ENCODE measurements at regions not wholly inside any gene's neighbourhood (a gene's known extent, or its start where the extent isn't known, plus 50 kb on each side); places are given as distances from the start of the nearest gene placed in this dataset.
"Not testable (repeated sequence)": the region's sequence is repeated elsewhere in the genome, so short reads cannot be mapped to it uniquely, and the experiment has no call there.

DNA sequence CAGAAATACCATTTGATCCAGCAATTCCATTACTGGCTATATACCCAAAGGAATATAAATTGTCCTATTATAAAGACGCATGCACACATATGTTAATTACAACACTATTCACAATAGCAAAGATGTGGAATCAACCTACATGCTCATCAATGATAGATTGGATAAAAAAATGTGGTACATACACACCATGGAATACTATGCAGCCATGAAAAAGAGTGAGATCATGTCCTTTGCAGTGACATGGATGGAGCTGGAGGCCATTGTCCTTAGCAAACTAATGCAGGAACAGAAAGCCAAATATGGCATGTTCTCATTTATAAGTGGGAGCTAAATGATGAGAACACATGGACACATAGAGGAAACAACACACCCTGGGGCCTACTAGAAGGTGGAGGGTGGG, 78.3 kb upstream of the EED start:
- not testable (repeated sequence) for DNase-seq

DNA sequence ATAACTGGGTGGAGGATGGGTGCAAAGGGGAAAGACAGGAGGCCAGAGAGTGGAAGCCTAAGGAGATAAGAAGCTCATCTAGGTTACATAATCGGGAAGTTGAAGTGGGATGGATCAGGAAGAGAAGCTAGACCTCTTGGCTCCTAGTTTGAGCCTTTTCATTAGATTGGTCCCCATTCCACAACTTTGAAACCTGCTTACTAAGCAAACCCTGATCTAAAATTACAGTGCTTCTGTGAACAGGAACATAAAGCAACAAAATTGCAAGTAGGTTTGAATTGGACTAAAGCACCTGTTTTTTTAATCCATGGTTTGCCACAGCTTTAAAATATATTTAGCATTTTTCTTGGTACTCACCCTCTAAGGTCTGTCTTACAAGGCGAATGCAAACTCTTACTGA, 80.4 kb upstream of the EED start:
- no peak for DNase-seq

DNA sequence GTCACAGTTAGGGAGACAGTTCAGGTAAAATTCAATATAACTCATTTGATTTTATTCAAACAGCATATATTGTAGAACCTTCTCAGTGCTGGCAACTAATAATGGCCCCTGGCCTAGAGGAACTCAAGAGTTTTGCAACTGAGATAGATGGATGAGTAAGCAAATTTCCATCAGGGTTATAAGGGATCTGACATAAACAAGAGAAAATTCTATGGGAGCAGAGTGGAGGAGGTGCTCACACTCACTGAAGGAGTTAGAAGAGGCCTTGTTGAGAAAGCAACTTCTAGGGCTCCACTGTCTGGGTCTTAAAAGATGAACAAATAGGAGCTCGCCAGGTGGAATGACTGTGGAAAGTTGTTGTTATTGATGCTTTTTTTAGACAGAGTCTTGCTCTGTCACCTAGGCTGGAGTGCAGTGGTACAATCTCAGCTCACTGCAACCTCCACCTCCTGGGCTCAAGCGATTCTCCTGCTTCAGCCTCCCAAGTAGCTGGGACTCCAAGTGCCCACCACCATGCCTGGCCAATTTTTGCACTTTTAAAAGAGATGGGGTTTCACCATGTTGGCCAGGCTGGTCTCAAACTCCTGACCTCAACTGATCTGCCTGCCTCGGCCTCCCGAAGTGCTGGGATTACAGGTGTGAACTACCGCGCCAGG, 81.2 kb upstream of the EED start:
- not testable (repeated sequence) for DNase-seq

DNA sequence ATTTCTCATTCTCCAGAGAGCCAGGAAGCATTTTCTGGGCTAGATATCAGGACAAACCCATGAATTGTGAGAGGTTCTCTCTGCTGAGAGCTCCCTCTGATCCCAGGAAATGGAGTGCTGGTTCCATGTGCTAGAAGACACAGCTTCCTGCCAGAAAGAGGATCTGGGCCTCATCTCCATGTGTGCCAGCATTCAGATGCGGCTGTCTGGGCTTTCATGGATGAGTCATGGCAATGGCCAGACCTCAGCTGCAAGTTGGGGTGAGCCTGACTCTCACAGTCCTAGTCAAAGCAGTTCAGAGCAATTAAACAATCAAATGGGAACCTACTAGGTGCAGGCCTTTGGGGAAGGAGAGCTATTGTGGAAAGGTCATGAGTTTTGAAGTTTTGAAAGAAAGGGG, 82.3 kb upstream of the EED start:
- DNase-seq, result no peak

DNA sequence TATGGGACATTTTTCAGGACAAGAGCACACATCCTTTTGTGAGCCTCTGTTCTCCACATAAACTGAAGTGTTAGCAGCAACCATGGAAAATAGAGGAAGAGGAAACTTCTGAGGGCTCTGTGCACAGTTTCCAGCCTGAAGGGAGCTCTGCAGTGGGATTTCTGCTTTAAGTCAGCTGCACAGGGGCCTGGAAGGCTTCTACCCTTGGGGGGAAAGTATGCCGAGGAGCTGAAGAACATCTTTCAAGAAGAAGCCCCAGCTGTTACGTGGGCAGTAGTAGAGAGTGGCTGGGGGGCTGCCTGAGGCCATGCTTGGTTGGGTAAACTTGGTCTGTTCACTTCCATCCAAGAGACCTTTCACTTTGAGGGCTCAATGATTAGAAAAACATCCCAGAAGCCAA, 82.7 kb upstream of the EED start:
- no peak for DNase-seq

DNA sequence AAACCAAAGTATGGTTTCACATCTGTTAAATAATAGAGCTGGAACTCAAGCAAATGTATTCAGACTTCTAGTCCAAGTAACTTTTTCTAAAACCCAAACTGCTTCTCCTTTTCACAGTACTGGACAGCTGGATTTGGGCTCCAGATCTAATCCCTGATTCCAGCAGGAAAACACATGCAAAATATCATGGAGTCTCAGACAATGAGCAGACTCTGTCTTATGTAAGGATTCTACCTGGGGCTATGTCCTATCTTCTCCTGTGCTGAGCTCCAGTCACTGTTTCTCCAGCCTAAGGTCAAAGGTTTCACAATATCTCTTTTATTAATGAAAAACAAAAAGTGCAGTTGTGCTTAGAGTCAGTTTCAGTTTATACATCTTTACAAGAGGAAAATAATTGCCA, 83.2 kb upstream of the EED start:
- no peak for DNase-seq

DNA sequence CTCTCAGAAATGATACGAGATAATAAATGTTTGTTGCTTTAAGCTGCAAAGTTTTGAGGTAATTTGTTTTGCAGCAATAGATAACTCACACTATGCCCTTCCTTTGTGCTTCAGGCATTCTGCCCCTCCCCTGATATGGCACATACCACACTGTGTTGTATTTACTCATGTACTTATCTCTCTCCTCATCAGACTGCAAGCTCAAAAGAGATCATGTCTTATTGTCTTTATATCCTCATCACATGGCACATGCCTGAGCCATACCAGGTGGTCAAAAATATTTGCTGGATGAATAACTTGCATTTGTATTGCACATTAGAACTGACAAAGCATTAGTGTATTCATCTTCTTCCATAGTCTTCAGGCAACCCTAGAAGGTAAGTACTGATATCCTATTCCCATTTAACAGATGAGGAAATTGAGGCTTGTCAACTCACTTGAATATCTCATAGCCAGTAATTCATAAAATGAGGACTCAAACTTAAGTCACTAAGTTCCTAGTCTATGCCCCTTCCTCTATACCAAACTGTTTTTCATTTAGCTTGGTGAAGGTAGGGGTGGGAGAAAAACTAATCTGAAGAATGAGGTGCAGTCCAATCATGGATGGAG, 83.9 kb upstream of the EED start:
- no peak for DNase-seq

DNA sequence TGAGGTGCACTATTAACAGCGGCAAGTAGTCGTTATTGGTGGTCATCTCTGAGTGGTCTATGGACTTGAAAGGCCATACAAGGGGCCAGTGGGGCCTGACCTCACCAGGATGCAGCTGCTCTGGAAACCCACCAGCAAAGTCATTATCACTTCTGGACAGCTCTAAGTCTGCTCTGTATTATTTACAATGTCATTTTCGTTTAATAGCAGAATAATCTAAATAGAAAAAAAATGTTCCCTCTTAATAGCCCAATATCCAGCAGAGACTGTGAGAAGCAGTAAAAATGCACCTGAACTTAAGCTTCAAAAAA, 85.0 kb upstream of the EED start:
- no peak for DNase-seq

DNA sequence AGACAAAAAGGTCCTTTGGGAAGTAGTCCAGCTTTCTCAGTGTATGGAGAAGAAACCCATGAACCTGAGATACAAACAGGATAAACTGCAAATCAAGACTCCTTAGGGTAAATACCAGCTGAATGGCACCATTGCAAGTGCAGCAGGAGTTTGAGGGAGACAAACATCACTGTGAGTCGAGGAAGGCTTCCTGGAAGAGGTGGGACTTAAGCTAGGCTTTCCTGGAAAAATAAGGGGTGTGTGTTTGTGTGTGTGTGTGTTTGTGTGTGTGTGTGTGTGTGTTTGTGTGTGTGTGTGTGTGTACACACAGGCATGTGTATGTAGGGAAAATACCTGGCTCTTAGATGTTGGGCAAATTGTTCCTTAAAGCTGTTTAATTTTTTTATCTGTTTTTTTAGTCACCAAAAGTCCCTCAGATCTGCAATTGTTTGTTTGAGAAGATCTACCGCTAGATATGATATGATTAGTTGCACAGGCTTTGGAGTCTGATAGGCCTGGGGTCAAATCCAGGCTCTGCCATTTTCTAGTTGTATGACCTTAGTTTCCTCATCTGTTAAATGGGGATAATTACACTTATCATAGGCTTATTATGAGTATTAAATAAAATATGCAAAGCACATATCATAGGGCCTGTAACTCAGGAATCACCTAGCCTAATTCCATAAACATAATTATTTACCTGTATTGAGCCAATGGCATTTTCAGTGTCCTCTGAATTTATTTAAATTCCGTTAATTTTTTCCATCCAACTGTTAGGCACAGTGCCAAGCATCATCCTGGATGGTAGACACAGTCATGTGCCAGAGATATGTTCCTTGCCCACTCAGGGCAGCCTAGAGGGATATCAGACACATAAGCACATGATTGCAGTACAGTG, 85.6 kb upstream of the EED start:
- DNase-seq, result no peak

DNA sequence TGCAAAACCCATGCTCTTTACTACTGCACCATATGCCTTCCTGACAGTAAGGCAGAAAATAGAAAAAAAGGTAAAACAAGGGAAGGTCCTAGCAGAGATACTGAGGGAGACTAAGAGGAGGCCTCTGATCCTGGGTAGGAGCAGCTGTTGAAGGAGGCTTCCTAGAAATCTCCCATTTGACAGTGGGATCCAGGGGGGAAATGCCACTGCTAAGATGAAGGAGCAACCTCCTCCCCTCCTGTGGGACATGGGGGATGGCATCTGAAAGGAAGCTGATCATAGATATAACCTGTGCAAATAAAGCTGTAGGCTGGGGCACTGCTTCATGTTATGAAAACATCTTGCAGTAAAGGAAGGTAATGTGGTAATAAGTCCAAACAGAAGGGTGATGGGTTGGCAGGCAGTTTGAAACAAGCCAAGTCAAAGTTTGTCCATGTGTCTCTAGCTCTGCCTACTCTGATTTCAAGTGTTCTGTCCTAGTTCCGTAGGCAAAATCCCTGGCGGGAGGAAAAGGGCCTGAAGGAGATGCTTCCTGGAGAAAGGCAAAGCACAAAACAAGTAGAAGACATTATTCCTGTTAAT, 86.7 kb upstream of the EED start:
- DNase-seq, result no peak

DNA sequence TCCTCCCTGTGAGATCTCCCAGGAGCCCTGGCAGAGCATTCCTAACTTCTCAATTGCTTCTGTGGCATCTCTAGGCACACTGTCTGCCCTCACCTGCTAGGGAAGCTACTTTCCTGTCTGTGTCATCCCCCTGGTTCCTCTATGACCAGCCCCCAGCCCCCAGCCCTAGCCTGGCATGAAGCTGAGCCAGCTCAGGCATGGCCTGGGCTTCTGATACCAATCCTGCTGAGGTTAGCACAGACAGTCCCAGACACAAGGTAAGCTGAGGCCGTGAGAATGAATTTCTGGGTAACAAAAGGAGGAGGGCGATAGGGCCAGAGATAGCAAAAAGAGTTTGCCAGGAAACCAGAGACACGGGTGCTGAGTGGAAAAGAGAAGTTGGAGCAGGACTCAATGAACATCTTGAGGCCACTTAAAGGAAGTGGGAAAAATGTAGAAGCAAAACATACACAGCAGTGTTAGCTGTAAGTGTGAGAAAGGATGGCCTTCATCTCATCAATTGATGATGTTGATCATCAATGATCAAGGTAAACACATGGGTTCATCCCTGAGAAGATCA, 87.6 kb upstream of the PICALM start:
- DNase-seq, result no peak

DNA sequence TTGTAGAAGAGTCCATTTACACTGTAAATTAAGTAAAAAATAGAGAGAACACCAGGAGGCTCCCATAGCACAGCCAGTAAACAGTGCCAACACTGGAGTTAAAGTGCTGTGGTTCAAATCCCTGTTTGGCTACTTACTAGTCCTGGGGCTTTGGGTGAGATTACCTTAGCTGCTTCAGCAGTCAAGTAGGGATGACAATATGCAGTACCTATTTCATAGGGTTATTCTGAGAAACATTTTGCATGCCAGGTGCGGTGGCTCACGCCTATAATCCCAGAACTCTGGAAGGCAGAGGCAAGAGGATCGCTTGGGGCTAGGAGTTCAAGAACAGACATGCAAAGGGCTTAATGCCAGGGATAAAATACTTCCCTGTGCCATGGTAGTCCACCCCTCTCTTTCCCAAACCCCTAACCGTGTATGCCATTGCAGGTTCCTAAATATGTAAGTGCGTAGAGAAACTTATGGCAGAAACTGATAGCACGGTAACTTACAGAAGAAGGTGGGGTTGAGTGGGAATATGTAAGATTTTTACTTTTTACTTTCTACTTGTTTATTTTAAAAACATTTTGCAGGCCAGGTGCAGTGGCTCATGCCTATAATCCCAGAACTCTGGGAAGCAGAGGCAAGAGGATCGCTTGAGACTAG, 86.4 kb upstream of the PICALM start:
- DNase-seq, result no peak

DNA sequence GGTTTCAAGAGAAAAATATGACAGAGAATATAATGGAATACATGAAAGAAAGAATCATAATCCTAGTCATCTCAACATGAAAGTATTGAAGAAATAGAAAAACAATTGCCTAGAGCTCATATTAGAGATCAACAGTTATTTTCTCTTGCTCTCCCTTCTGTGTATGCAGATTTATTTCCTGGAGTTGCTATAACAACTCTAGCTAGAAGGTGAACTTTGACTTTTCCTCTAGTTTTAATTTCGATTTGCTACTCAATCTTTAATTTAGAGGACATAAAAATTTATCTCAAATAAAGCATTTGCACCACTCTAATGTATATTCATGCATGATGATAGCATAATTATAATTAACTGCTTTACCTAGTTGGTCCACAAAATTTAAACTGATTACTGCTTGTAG, 84.6 kb upstream of the PICALM start:
- no peak for DNase-seq

DNA sequence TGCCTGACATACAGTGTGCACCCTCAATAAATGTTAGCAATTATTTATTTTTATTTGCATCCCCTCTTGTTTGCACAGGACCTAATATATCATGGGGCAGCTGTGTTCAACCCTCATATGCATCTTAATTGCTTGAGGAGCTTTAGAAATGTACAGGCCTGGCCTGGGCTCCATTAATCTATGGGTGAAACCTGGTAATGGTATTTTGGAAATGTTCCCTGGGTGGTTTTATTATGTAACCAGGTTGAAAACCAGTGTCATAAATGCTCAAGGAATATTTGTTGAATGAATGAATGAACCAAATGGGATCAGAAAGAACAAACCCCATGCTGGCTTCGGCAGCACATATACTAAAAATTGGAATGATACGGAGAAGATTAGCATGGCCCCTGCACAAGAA, 84.0 kb upstream of the PICALM start:
- DNase-seq, result no peak

DNA sequence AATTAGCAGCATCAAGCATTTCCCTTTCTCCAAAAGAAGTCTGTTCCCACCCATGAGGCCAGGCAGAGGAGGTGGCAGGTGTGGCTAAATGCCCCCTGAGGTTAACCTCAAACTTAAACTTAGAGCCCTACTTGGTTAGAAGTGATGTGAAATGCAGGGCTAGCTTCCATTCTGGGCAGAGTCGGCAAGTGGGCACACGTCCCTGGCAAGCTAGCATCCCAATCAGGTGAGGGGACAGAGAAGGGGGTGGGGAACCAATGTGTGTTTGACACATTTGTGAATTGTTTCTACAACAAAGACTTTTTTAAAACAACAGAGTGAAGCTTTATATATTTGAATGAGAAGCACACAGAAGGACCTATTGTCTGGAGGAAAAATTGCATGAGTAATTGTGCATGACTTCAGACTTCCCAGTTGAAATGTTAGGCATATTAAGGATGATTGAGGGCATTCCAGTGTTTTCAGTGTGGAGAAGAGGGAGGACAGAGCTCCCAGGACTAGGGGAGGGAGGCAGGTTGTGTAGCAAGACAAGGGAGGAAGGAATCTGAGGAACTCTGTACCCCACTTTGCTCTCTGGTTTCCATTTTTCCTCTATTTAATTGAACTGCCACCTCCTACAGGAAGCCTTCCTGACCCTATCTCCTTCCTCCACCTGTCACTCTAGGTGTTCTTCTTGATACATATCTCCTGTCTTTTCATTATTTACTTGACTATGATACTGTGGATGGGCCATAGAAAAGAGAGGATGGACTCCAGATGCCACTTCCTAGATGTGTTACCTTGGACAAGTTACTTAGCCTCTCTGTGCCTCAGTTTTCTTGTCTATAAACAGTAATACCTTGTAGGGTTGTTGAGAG, 83.3 kb upstream of the PICALM start:
- DNase-seq, result no peak

DNA sequence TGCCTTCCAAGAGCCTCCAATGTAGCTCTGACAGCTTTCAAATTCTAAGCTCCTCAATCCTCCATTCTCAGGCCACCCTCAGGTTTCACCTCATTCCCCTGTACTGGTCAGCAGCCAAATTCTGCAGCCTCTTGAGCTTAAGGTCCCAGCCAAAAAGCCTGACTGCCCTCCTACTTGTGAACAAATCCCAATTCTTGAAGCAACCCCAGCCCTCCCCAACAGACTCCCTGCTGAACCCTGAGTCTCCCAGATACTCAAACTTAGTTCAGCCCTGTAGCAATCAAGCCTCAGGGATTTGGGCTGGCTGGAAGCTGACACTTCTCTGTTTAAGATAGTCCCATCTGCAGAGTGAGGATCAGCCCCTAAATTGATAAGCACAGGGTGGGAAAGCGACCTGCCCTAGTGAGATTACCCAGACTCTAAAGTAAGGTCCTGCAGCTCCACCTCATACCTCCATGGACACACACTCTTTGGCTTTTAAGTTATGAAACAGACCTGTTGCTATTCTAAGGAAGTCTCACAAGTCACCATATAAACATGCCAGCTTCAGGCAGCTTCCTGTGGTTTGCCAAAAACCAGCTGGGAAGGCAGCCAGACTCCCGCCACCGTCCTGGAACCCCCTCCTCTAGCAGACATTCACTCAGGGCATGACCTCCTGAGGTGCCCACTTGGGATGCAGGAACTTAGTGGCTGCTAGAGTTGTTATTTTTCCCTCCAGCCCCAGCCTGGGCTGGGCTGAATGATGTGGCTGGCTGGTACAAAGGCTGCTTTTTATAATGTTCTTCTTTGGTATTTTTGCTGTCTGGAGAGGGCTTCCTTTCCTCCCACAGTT, 82.5 kb upstream of the PICALM start:
- DNase-seq, result no peak

DNA sequence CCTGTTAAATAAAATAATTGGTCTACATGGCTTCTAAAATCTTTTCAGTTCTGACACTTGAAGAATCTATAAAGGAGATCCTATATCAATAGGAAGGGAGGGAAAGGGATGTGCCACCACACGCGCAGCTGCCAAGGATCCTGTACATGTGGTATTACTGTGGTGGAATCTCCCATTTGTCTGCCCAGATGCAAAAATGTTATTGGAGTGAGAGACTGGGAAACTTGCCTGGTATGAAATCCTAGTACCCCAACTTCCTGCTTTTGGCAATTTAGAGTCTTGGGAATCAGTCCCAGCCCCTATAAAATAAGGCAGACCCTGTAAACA, 81.9 kb upstream of the PICALM start:
- DNase-seq, result no peak

DNA sequence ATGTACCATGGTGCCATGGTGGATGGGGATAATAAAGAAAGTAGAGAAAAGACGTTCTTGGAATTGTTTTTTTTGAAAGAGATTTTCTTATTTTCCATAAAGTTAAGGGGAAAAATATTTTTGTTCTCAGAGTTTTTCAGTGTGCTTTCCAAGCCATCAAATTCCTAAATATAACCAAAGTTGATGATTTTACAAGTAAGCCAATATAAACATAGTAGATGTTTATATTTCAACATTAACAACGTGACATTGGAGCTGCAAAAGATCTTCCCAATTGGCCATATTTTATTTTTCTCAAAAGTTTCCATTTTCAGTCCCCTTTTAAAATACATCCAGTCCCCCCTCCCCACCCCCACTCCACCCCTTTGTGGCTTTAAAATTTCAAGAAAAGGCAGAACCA, 80.9 kb upstream of the PICALM start:
- no peak for DNase-seq

DNA sequence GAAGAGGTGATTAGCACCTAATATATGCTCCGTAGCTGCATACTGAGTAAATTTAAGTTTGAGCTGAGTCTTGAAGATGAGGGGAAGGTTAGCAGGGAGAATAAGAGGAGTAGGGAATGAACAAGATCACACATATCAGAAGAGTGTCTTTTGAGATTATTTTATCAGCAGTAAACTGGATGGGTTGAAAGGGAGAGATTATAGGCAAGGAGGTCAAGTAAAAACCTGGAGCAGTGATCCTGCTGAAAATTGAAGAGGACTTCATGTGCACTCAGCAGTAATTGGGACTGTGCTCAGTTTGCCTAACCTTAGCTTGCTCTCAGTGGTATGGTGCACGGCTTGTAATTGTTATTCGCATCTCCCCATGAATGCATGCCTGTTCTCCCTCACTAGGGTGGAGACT, 79.5 kb upstream of the PICALM start:
- no peak for DNase-seq

DNA sequence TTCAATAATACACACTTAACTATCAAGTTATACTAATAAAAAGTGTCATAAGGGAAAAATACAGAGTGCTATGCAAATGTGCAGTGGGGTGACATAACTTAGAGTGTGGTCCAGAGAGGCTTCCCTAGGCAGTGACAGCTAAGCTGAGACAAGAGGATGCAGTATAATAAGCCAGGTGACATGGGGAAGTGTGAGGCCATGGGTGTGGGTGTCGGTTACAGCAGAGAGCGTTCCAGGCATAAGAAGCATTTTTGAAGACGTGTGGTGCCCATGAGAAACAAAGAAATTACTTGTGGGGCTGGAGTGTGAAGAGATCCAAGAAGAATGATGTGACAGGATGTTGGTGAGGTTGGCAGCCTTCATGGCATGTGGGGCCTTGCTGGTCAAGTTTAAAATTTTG, 78.1 kb upstream of the PICALM start:
- no peak for DNase-seq

DNA sequence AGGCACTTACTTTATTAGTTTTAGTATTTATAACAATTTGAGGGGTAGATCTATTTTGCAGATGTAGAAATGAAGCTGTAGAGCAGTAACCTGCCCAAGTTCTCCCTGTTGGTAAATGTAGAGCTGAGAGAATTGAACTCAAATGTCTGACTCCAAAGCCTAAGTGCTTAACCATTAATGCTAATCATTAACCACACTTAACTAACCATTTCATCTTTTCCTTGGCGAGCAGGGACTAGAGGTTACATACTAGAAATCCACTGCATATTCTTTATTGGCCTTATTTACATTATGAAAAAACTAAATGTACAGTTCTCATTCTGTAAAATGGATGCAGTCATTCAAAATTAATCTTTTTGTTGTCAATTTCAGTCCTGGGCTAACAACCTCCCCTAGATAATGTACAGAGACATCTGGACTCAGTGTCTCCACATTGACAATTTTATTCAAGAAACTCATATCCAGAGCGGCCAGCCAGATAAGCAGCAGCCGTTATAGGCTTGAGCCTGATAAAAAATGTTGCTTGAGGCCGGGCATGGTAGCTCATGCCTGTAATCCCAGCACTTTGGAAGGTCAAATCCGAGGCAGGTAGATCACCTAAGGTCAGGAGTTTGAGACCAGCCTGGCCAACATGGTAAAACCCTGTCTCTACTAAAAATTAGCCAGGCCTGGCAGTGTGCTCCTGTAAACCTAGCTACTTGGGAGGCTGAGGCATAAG, 76.7 kb upstream of the PICALM start:
- DNase-seq, result no peak

Measured in 8988T (cell line).